Uterus (tissue), 2 donors: ENCODE measurements at regions not wholly inside any gene's neighbourhood (a gene's known extent, or its start where the extent isn't known, plus 50 kb on each side); places are given as distances from the start of the nearest gene placed in this dataset.

Source experiments
- POLR2A ChIP-seq, 2 donors: fragments of 450-650 bp; IDR thresholded peaks; one replicate each; pipeline ENCODE4 v1.6.1; 2016; ENCODE audit warnings: antibody characterized with exemption in 2 of 2, mild to moderate bottlenecking in 1 of 2, moderate library complexity in 1 of 2
- TF ChIP-seq, protein P1 (sequence below), 4 experiments: fragments of 200-600 bp in 2 of 4; fragments of 450-650 bp in 2 of 4; sonication (generic) in 2 of 4; IDR thresholded peaks; one replicate each; pipeline ENCODE4 v1.5.1; 2016 to 2019; ENCODE audit warnings: antibody characterized with exemption in 4 of 4, mild to moderate bottlenecking in 2 of 4, moderate library complexity in 1 of 4

DNA sequence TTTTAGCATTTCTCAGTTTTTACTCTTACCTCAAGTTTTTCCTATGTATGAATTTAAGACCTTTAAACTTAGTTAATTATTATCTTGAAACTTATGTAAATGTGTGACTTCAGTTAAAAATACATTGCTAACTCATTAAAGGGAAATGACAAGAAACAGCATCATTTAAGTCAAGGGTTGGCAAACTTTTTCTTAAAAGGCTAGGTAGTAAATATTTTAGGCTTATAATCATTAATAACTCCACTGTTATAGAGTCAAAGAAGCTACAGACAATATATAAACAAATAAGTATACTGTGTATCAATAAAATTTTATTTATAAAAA is 259.7 kb upstream of the RBMS1 start:
- no peak for TF ChIP-seq POLR2A (IDR thresholded peaks at IDR 0.05)
- TF ChIP-seq, protein P1, sequence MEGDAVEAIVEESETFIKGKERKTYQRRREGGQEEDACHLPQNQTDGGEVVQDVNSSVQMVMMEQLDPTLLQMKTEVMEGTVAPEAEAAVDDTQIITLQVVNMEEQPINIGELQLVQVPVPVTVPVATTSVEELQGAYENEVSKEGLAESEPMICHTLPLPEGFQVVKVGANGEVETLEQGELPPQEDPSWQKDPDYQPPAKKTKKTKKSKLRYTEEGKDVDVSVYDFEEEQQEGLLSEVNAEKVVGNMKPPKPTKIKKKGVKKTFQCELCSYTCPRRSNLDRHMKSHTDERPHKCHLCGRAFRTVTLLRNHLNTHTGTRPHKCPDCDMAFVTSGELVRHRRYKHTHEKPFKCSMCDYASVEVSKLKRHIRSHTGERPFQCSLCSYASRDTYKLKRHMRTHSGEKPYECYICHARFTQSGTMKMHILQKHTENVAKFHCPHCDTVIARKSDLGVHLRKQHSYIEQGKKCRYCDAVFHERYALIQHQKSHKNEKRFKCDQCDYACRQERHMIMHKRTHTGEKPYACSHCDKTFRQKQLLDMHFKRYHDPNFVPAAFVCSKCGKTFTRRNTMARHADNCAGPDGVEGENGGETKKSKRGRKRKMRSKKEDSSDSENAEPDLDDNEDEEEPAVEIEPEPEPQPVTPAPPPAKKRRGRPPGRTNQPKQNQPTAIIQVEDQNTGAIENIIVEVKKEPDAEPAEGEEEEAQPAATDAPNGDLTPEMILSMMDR (IDR thresholded peaks at IDR 0.05): no peak
